ENCODE measurements at regions not wholly inside any gene's neighbourhood (a gene's known extent, or its start where the extent isn't known, plus 50 kb on each side); places are given as distances from the start of the nearest gene placed in this dataset.

DNA sequence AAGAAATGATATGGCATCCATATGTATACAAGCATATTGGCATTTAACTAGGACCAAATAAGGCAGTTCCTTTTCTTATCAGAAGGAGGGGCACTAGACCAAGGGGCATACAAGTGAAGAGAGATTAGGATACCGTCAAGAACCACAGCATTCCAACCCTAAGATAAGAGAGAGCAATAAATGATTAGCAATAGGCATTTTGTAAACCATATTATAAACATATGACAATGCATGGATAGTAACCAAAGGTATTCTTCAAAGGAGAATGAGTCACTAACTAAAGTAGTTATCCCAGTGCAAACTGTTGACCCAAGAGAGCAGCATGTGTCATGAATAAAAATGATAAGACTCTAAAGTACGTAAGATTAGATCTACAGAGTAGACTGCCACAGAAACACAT lies 500.9 kb upstream of the HTR2A start:
- H3K4me1 Mint-ChIP-seq (ENCODE audit: low read depth) = no peaks in the 10 kb centered on the region
- H3K36me3 Mint-ChIP-seq (ENCODE audit: low read depth) = no peaks in the 10 kb centered on the region
- DNase-seq = no peak
- H3K9me3 Mint-ChIP-seq = peaks cover 2% of the 10 kb centered on the region
- H3K27me3 Mint-ChIP-seq (ENCODE audit: low read depth) = no peaks in the 10 kb centered on the region
- intact Hi-C loops (cut with micrococcal nuclease) = no loop called here
- no peak overlapping the region for H3K27ac Mint-ChIP-seq
- no peak overlapping the region for H3K4me3 Mint-ChIP-seq
- CTCF ChIA-PET = interaction anchor here (1.0 kb wide), 1 partner anchor 15 kb away, joined by 3 read pairs; no protein-coding TSS in a partner anchor

- H3K27ac Mint-ChIP-seq = no peak overlapping the region
Measured at GRCh38 chr13:47396915-47397314, 500.1 kb upstream of the HTR2A start.

DNA sequence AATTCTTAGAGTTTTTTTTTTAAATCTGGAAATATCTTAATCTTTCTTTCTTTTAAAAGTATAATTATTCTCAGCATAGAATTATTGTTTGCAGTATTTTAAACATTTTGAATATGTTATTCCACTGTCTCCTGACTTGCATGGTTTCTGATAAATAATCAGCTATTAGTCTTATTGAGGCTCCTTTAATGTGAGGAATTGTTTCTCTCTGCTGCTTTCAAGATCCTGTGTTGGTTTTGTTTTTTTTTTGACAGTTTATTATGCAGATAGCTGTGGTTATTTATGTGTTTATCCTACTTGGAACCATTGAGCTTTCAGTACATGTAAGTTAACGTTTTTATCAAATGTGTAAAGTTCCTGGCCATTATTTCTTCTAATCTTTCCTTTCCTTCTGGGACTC lies 477.9 kb upstream of the HTR2A start:
- Mint-ChIP-seq H3K4me1 (ENCODE audit: low read depth) (no peaks in the 10 kb centered on the region), H3K27ac (no peak overlapping the region), H3K4me3 (no peak overlapping the region), H3K36me3 (ENCODE audit: low read depth) (no peaks in the 10 kb centered on the region), H3K27me3 (ENCODE audit: low read depth) (no peaks in the 10 kb centered on the region), H3K9me3 (peaks cover 6% of the 10 kb centered on the region)
- intact Hi-C loops (cut with micrococcal nuclease) = no loop called here
- no peak for DNase-seq
- CTCF ChIA-PET = no interaction called here

More at GRCh38 chr13:47396915-47397314, 500.1 kb upstream of the HTR2A start:
- DNase-seq = no peak
- intact Hi-C loops (cut with micrococcal nuclease) = no loop called here
- no peaks in the 10 kb centered on the region for H3K27me3 Mint-ChIP-seq (ENCODE audit: low read depth)
- CTCF ChIA-PET = interaction anchor here (1.0 kb wide), 1 partner anchor 16 kb away, joined by 3 read pairs; no protein-coding TSS in a partner anchor
- H3K36me3 Mint-ChIP-seq (ENCODE audit: low read depth) = no peaks in the 10 kb centered on the region
- no peaks in the 10 kb centered on the region for H3K4me1 Mint-ChIP-seq (ENCODE audit: low read depth)
- no peak overlapping the region for H3K4me3 Mint-ChIP-seq
- H3K9me3 Mint-ChIP-seq = peaks cover 2% of the 10 kb centered on the region

GRCh38 chr13:47372751-47373150 lies 475.9 kb upstream of the HTR2A start:
- H3K4me3 Mint-ChIP-seq = no peak overlapping the region
- CTCF ChIA-PET = no interaction called here
- H3K9me3 Mint-ChIP-seq = peaks cover 10% of the 10 kb centered on the region
- no peaks in the 10 kb centered on the region for H3K27me3 Mint-ChIP-seq (ENCODE audit: low read depth)
- DNase-seq = no peak
- intact Hi-C loops (cut with micrococcal nuclease) = no loop called here
- no peaks in the 10 kb centered on the region for H3K36me3 Mint-ChIP-seq (ENCODE audit: low read depth)
- H3K27ac Mint-ChIP-seq = no peak overlapping the region
- H3K4me1 Mint-ChIP-seq (ENCODE audit: low read depth) = no peaks in the 10 kb centered on the region

GRCh38 chr13:47351798-47352197 lies 454.9 kb upstream of the HTR2A start:
- no peak overlapping the region for H3K27ac Mint-ChIP-seq
- intact Hi-C loops (cut with micrococcal nuclease) = no loop called here
- H3K4me1 Mint-ChIP-seq (ENCODE audit: low read depth) = no peaks in the 10 kb centered on the region
- no peaks in the 10 kb centered on the region for H3K36me3 Mint-ChIP-seq (ENCODE audit: low read depth)
- CTCF ChIA-PET = no interaction called here
- no peak for DNase-seq
- peaks cover 3% of the 10 kb centered on the region for H3K9me3 Mint-ChIP-seq
- H3K27me3 Mint-ChIP-seq (ENCODE audit: low read depth) = no peaks in the 10 kb centered on the region
- H3K4me3 Mint-ChIP-seq = no peak overlapping the region

GRCh38 chr13:47350334-47351124 lies 453.7 kb upstream of the HTR2A start:
- no peak for DNase-seq
- CTCF ChIA-PET = no interaction called here
- intact Hi-C loops (cut with micrococcal nuclease) = no loop called here
- no peaks in the 10 kb centered on the region for H3K36me3 Mint-ChIP-seq (ENCODE audit: low read depth)
- no peak overlapping the region for H3K27ac Mint-ChIP-seq
- no peaks in the 10 kb centered on the region for H3K27me3 Mint-ChIP-seq (ENCODE audit: low read depth)
- H3K4me3 Mint-ChIP-seq = no peak overlapping the region
- peaks cover under 1% of the 10 kb centered on the region for H3K9me3 Mint-ChIP-seq
- no peaks in the 10 kb centered on the region for H3K4me1 Mint-ChIP-seq (ENCODE audit: low read depth)

- H3K36me3 Mint-ChIP-seq (ENCODE audit: low read depth) = no peaks in the 10 kb centered on the region
- DNase-seq = no peak
Measured at GRCh38 chr13:47349211-47349610, 452.4 kb upstream of the HTR2A start.

DNA sequence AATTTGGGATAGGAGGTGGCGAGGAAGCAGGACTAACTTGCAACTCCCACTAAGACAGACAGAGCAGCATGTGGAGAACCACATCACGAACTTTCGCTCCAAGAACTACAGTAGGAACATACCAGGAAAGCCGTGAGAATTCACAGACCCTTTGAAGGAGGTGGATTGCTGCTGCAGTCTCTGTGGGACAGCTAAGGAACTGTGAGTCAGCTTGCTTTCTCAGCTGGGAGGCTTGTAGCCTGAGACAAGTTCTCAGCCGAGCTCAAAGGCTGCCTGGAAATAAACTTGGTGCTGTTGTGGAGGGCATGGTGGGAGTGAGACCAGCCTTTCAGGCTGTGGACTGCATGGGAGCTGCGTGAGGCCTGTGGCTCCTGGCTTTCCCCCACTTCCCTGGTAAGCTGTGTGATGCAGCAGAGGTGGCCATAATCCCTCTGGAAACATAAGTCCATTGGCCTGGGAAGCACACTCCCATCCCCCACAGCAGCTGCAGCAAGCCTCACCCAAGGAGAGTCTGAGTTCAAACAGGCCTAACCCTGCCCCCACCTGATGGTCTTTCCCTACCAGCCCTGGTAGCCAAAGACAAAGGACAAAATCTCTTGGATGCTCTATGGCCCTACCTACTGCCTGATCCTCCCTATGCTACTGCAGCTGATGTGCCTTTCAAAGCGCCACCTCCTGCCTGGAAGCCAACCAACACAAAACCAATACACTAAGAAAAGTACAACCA lies 441.1 kb upstream of the HTR2A start:
- Mint-ChIP-seq H3K27me3 (ENCODE audit: low read depth) (no peaks in the 10 kb centered on the region), H3K4me3 (no peak overlapping the region), H3K27ac (no peak overlapping the region), H3K36me3 (ENCODE audit: low read depth) (no peaks in the 10 kb centered on the region), H3K4me1 (ENCODE audit: low read depth) (no peaks in the 10 kb centered on the region), H3K9me3 (peaks cover 10% of the 10 kb centered on the region)
- DNase-seq = no peak
- intact Hi-C loops (cut with micrococcal nuclease) = no loop called here
- CTCF ChIA-PET = interaction anchor here (1.0 kb wide), 1 partner anchor 96 kb away, joined by 3 read pairs; no protein-coding TSS in a partner anchor

More at GRCh38 chr13:47349211-47349610, 452.4 kb upstream of the HTR2A start:
- intact Hi-C loops (cut with micrococcal nuclease) = no loop called here
- CTCF ChIA-PET = no interaction called here
- H3K9me3 Mint-ChIP-seq = peaks cover 4% of the 10 kb centered on the region
- H3K27ac Mint-ChIP-seq = no peak overlapping the region
- no peaks in the 10 kb centered on the region for H3K4me1 Mint-ChIP-seq (ENCODE audit: low read depth)
- H3K27me3 Mint-ChIP-seq (ENCODE audit: low read depth) = no peaks in the 10 kb centered on the region
- H3K4me3 Mint-ChIP-seq = no peak overlapping the region

GRCh38 chr13:47334173-47334572 lies 437.3 kb upstream of the HTR2A start:
- CTCF ChIA-PET = no interaction called here
- Mint-ChIP-seq H3K27me3 (ENCODE audit: low read depth) (no peaks in the 10 kb centered on the region), H3K36me3 (ENCODE audit: low read depth) (no peaks in the 10 kb centered on the region), H3K4me3 (no peak overlapping the region), H3K9me3 (peaks cover 4% of the 10 kb centered on the region), H3K27ac (no peak overlapping the region), H3K4me1 (ENCODE audit: low read depth) (no peaks in the 10 kb centered on the region)
- DNase-seq = no peak
- intact Hi-C loops (cut with micrococcal nuclease) = no loop called here

GRCh38 chr13:47332149-47332548 lies 435.3 kb upstream of the HTR2A start:
- Mint-ChIP-seq H3K27me3 (ENCODE audit: low read depth) (no peaks in the 10 kb centered on the region), H3K9me3 (peaks cover 4% of the 10 kb centered on the region), H3K4me3 (no peak overlapping the region), H3K36me3 (ENCODE audit: low read depth) (no peaks in the 10 kb centered on the region), H3K4me1 (ENCODE audit: low read depth) (no peaks in the 10 kb centered on the region), H3K27ac (no peak overlapping the region)
- CTCF ChIA-PET = no interaction called here
- intact Hi-C loops (cut with micrococcal nuclease) = no loop called here
- no peak for DNase-seq

DNA sequence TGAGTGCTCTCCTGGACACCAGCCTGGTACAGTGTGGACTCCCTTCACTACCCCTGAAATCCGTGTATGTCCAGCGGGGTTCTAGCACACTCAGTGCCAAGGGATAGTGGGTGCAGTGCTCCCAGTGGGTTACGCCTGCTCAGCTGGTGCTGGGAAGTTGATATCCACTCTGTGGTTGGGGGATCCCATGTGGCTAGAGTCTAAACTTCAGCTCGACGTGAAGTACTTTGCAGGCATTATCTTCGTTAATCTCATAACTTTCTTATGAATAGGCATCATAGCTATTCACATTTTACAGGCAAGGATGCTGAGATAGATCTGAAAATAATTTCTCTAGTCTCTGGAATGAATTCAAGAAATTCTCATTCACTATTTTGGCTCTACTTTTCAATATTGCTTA lies 433.2 kb upstream of the HTR2A start:
- intact Hi-C loops (cut with micrococcal nuclease) = no loop called here
- H3K27me3 Mint-ChIP-seq (ENCODE audit: low read depth) = no peaks in the 10 kb centered on the region
- H3K4me3 Mint-ChIP-seq = no peak overlapping the region
- CTCF ChIA-PET = no interaction called here
- no peaks in the 10 kb centered on the region for H3K36me3 Mint-ChIP-seq (ENCODE audit: low read depth)
- no peak for DNase-seq
- H3K4me1 Mint-ChIP-seq (ENCODE audit: low read depth) = no peaks in the 10 kb centered on the region
- H3K27ac Mint-ChIP-seq = no peak overlapping the region
- peaks cover 4% of the 10 kb centered on the region for H3K9me3 Mint-ChIP-seq

GRCh38 chr13:47327861-47328260 lies 431.0 kb upstream of the HTR2A start:
- Mint-ChIP-seq H3K4me3 (no peak overlapping the region), H3K4me1 (ENCODE audit: low read depth) (no peaks in the 10 kb centered on the region), H3K36me3 (ENCODE audit: low read depth) (no peaks in the 10 kb centered on the region), H3K9me3 (no peaks in the 10 kb centered on the region), H3K27ac (no peak overlapping the region), H3K27me3 (ENCODE audit: low read depth) (no peaks in the 10 kb centered on the region)
- no peak for DNase-seq
- intact Hi-C loops (cut with micrococcal nuclease) = no loop called here
- CTCF ChIA-PET = no interaction called here

DNA sequence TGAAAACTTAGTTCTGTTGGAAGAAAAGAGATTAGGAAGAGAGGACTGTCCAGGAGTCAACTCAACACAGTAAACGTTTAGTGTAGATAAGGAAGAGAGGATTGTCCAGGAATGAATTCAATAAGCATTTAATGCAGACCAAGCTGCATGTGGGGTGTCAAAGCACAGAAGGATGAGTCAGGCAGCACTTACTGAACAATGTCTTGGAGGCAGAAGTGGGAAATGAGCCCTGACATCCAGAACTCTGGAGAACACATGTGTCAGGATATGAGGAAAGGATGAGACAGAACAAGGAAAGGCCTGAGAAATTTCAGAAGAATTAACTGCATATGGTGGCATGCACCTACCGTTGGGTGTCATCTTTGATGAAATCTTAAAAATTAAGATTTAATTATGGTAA lies 429.2 kb upstream of the HTR2A start:
- no peak overlapping the region for H3K4me3 Mint-ChIP-seq
- H3K4me1 Mint-ChIP-seq (ENCODE audit: low read depth) = no peaks in the 10 kb centered on the region
- no peaks in the 10 kb centered on the region for H3K27me3 Mint-ChIP-seq (ENCODE audit: low read depth)
- intact Hi-C loops (cut with micrococcal nuclease) = no loop called here
- no peaks in the 10 kb centered on the region for H3K36me3 Mint-ChIP-seq (ENCODE audit: low read depth)
- DNase-seq = no peak
- CTCF ChIA-PET = no interaction called here
- no peaks in the 10 kb centered on the region for H3K9me3 Mint-ChIP-seq
- no peak overlapping the region for H3K27ac Mint-ChIP-seq
